Embryonic facial prominence (tissue), 1 donor: ENCODE measurements at regions not wholly inside any gene's neighbourhood (a gene's known extent, or its start where the extent isn't known, plus 50 kb on each side); places are given as distances from the start of the nearest gene placed in this dataset.

ENCODE experiments used
- DNase-seq: peaks from one replicate; pipeline ENCODE4 v3.0.0-alpha.2; 2016; ENCODE audit errors: extremely low spot score

DNA sequence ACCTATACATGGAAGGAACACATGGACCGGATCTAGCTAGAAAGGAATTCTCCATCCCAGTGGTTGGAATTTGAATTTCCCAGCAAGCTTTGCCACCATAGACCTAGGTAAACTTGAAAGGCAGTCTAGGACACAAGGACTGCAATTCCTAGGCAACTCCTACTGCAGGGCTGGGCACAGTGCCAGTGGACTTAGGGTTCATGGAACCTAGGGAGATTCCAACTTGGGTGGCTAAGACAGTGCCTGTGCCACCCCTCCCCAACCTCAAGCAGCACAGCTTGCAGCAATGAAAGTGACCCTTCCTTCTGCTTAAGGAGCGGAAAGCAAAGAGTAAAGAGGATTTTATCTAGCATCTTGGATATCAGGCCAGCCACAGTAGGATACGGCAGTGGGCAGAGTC is 663.3 kb downstream of the ELAVL2 start:
- no peak for DNase-seq

DNA sequence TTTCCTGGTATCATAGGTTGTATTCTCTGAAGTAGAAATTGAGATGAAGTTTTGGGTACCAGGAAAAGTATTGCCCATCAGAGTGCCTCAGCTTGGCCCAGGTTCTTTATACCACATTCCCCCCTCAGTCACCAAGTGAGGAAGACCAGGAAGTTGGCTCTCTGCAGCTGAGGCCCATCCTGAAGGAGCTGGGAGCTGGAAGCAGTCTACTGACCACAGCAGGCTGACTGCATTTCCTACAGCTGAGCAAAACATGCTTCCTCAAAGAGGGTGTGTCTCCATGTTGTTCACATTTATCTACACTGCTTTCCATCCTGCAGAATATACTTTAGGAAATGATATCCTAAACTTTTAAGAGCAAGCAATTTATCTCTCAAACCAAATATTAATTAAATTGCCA is 654.6 kb downstream of the ELAVL2 start:
- DNase-seq: no peak

DNA sequence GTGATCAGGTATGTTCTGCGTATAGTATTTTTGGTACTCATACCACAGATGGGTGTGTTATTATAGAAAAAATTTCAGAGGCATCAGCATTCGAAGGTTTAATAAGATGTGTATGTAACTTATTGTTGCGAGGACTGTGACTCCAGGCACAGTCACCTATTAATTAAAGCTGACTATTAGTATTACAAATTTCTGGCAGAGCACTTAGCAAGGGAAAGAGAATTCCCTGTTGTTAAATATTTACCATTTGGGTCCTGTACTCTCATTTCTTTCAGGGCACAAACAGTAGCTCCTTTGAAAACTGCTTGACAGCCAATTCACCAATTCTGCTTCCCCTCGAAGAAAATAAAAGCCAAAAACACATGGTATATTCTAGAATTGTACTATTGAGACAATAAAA is 653.8 kb downstream of the ELAVL2 start:
- no peak for DNase-seq

DNA sequence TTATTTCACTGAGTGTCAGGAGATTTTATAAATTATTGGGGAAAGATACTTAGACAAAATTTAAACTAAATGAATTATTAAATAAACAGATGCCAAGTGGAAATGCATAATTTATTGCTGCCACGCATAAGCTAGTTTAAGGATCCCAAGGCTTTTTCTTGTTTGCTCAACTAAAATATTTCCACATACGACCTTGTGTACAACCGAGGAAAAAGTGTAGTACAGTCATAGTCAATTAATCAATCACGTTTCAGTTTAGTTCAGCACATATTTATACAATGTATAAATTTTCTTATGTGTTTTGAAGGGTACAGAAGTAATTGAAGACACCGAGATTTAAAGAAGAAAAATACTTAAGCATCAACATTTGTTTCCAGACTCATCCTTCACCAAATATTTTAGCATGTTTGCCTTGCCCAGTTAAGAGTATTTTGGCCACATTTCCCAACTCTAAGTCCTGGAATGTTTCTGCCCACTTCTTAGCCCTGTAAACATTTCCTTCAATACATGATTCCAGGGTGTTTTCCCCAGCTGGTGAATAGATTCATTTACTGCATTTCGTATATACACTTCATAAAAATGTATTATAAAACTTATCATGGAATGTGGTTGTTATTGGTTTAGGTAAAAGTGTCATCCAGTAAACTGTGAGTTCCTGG is 652.9 kb downstream of the ELAVL2 start:
- DNase-seq: no peak

DNA sequence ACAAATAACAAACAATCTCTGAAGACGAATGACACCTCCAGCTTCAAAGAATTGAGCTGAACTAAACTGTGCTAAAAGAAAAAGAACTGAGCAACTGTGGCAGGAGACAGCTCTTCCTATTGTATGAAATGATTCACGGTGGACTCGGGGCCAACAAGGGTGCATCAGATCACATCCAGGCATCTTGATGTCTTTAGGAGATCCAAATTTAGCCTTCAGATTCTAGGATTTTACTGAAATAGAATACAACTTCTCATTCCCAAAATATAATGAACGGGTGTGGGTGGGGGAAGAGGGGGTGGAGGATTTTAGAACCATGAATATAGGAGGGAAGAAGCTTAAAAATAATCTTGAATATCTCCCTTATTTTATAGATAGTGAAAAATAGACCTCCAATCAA is 631.8 kb downstream of the ELAVL2 start:
- no peak for DNase-seq

DNA sequence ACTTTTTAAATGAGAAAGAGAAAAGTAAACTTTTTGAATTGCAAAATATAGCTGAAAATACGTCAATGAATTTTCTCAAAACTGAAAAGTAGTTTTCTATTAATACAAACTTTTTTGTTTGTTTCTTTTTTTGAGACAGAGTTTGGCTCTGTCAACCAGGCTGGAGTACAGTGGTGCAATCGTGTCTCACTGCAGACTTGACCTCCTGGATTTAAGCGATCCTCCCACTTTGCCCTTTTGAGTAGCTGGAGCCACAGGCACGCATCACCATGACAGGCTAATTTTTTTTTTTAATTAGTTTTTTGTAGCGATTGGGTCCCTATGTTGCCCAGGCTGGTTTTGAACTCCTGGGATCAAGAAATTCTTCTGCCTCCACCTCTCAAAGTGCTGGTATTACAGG is 610.4 kb downstream of the ELAVL2 start:
- no peak for DNase-seq

DNA sequence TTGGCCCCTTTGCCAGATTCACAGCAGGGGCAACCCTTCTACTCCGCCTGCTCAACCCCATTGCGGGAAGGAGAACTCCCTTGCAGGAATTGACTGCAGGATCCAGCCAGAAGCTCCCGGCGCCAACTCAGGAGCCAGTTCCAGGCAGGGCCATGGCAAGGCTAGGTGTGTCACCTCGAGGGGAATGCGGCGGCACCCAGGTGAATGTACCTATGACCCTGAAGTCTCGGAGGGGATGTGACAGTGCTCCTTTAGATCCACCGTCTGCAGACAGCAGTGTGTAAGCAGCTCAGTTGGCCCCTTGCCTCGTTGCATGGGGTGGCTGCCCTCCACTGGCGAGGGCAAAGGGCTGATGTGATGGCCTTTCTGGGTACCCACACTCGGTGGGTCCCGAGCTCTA is 606.6 kb downstream of the ELAVL2 start:
- DNase-seq: no peak

DNA sequence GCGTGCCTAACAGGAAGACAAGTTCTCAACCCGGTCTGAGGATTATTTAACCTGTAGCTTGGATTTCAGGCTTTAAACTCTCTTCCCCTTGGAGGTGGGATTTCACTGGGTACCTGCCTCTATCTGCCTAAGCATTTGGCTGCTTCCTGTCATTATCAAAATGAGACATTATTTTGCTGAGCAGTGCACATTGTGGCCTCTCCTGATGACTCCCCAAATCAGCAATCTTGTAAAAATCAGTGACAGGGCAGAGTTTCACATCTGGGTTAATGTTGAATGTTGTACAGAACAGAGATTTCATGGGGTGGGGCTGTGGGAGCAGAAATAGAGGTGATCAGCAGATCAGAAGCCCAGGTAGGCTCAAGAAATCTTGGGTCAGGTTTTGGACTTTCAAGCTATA is 605.9 kb downstream of the ELAVL2 start:
- no peak for DNase-seq

DNA sequence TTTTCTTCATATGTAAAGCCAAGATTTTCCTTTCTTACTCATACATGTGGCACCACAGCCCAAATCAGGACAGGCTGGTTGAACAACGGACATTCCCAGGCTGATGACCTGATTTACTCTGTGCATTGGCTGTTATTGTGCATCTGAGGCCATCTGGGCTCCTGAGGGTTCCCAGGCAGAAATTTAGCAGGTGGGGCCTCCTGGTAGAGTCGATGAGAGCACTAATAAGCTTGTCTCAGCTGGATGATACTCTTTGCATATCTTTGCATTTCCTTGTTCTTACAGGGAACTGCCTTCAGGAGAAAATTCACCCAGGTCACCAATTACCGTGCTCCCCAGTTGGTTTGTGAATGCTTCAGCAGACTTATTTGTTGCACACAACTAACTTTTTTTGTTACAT is 605.1 kb downstream of the ELAVL2 start:
- DNase-seq: no peak

DNA sequence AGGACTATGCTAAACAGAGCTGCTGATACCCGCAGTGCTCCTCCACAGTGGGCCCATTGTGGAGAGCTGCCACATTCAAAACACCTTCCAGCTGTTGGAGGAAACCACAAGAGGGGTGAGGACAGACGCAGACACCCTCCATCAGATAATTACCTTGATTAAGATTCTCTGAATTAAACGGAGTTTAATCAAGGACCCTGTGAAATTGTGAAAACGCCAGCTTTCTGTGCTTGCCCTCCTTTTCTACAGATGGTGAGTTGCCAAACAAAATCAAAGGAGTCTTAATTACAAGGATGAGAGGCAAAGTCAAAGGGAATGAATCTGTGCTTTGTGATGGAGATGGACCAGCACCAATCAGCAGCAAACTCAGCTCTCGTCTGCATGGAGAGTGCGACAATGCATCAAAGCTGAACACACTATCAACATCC is 596.1 kb downstream of the ELAVL2 start:
- DNase-seq: no peak

DNA sequence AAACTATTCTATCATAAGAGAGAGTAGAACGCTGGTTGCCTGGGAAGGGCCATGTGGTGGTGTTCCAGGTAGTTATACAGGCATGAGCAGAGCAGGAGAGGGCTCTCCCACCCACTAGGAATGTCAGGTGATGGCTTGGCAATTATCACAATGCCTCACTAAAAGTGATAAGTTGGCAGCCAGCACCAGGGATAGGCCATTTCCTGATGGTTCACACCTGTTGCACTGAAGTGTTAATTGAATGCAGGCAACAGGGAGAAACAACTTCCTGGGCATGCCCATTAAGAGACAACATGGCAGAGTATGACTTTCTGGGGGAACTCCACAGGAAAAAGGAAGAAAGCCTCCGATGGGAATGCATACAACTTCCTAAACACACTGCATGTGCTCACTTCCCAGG is 593.2 kb downstream of the ELAVL2 start:
- DNase-seq: no peak

DNA sequence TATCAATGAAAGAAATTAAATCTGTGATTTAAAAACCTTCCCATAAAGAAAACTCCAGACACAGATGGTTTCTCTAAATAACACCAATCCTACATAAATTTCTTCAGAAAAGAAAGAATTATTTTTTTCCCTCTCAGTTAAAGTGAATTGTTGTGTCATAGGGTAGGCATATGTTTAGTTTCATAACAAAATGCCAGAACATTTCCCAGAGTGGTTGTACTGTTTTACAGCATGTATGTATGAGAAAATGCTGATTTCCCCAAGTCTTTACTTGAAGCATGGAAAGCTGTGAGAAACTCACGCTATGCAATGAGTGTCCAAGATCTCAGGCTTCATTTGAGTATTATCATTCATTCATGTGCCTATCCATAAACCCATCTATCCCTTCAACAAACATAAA is 582.5 kb downstream of the ELAVL2 start:
- no peak for DNase-seq

DNA sequence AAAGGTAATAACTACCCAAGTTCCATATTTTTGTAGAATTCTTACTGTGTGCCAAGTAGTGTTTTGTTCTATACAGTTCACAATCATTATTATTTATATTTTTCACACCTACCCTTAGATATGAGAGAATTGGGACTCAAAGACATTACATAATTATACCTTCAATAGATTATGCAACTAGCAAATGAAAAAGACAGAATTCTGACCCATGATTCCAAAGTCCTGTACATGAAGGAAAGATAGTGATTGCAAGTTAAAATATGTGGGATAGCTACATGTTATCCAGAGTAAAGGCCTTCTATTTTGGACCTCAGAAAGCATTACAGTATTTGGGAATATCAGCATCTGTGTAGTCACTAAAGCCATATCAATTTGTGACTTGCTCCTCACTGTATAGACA is 581.0 kb downstream of the ELAVL2 start:
- DNase-seq: no peak

DNA sequence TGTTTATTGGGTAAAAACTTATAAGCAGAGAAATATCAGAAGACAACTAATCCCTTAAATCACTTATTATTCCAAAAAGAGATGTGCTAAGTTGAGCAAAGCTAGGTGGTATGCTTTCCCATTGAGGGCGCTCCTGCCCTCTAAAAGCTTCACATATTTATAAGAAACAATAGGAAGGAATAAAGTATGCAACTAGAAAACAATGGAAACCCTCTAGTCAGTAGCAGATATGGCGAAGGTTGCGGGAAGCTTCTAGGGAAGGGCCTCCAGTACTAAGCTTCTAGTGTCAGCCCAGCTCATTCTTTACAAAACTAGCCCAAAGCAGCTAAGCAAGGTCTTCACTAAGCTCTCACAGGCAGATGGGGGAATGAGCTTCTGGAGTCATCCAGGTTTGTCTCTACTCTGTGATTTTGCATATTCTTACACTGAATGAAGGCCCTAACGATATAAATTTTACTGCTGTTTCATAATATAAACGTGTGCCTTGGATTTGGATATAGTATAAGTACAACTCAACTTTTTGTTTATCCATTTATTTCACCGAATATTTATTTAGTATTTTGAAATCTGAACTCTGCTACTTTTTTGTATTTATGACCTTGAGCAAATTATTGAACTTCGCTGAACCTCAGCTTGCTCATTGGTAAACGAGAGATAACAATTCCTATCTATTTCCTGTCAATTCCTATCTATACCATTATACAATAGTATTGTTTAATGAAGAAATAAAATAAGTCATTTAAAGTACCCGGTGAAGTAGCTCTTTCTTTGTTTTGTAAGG is 571.4 kb downstream of the ELAVL2 start:
- no peak for DNase-seq

DNA sequence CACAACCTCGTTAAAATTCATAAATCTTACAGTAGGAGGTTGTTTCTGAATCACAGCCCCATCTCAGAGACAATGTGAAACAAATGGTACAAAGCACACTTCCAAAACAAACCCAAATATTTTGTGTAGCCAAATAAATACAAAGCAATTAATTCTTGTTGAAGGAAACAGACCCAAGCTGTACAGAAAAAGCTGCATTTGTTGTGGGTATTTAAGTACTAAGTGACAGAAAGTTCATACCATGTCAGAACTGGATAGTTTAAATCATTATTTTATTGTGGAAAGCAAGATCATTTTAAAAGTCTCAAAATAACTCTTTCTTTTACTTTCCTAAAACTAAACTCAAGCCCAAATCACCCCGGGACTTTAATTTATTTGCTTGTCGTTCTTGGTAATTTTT is 570.7 kb downstream of the ELAVL2 start:
- DNase-seq: no peak

DNA sequence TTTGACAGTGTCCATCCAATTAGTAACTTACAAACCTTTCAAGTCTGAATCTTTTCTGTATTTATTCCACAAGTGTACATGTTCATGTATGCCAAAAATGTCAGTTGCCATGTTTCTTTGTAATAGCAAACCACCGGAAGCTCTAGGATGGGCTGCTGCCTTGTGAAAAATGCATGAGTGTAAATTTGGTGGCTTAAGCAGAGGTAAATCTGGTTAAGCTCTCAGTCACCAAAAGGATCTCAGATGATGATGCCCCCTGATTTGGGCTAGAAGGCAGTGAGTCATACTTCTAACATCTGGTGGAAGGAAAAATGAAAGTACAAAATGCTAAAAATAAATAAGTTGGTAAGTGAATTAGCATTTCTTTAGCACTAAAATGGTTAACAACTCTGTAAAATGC is 567.5 kb downstream of the ELAVL2 start:
- DNase-seq: no peak

DNA sequence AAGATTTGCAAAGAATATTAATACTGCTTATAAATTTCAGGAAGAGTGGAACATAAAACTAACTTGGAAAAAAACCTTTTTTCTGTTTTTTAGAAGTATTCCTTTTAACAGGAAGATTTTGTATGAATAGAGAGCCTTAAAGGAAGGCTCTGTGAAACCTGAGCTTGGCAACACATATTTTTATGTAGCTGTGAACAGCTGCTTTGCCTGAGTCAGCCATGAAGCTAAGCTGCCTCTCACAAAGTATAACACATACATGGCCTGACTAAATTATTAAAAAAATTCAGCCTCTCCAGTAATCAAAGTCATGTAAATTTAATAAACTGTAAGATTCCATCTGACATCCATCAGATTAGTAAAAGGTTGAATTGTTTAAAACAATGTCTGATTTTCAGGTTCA is 547.5 kb downstream of the ELAVL2 start:
- no peak for DNase-seq

DNA sequence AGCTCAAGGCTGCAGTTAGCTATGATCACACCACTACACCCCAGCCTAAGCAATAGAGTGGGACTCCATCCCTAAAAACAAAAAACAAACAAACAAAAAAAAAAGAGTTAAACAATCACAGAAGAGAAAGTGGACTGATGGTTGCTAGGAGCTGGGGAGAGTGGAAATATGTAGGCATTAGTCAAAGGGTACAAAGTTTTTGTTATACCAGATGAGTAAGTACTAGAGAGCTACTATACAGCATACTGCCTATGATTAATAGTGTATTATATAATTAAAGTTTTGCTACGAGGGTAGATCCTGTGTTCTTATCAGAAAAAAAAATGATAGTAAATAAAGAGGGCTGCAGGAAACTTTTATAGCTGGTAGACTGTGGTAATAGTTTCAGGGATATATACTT is 538.6 kb downstream of the ELAVL2 start:
- no peak for DNase-seq

DNA sequence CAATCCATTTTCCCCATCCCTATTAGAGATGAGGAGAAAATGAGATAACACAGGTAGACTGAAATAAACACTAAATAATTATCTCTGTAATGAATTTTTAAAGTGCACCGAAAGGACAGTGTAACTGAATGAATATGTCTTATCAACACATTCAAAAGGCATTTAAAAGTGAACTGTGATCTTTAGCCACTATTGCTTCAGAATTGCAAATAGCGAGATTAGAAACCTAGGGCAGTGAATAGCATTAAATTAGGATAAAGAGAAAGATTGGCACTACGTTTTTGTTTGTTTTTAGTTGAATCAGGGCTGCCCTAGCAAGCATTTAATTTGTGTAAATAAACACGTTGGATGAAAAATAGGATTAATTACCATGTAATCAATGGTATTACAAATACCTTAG is 537.5 kb downstream of the ELAVL2 start:
- DNase-seq: no peak

DNA sequence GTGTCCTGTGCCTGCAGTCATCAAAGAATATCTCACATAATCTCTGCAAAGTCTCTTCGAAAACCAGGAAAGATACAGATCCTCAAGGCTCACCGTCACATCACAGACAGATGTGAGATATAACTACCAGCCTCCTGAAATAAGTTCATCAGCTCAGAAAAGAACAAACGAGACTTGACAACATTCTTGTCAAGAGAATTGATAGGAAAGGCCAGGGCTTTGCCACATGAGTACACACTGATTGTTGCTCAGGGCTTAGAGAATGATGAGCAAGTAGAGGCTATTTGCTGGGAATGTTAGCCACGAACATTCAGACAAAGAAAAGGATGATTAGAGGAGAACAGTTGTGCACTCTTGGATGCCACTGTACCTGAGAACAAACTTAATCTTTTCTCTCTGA is 535.1 kb downstream of the ELAVL2 start:
- no peak for DNase-seq

DNA sequence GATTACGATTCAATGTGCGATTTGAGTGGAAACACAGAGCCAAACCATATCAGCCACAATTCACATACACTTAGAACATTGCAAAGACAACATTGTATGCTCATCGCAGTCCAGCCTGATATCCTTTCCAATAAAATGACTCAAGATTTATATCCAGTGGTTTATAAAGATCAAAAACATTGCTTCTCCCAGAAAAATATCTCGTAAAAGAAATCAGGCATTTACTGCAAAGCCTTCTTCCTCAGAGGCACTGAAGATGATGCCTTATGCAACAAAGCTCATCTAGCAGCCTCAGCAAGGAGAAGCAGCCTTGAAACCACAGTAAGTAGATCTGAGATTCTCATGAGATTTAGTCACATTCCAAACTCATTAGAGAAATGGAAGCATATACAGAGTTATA is 523.8 kb downstream of the ELAVL2 start:
- no peak for DNase-seq

DNA sequence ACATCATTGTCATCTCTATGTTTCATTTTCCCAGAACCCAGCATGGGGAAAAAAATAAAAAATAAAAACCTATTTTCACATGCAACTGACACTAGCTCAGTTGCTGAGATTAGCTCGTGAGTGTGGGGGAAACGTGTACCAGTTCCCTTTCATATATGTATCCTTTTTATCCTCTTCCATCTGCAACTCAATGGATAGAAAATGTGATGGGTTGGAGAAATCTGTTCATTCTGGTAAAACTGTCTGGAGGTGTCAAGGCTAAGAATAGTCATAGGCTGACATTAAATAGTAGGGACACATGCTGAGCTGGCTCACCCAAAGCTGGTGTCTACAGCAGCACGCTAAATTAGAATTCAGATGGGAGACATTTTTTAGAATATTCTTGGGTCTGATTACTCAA is 519.3 kb downstream of the ELAVL2 start:
- no peak for DNase-seq

DNA sequence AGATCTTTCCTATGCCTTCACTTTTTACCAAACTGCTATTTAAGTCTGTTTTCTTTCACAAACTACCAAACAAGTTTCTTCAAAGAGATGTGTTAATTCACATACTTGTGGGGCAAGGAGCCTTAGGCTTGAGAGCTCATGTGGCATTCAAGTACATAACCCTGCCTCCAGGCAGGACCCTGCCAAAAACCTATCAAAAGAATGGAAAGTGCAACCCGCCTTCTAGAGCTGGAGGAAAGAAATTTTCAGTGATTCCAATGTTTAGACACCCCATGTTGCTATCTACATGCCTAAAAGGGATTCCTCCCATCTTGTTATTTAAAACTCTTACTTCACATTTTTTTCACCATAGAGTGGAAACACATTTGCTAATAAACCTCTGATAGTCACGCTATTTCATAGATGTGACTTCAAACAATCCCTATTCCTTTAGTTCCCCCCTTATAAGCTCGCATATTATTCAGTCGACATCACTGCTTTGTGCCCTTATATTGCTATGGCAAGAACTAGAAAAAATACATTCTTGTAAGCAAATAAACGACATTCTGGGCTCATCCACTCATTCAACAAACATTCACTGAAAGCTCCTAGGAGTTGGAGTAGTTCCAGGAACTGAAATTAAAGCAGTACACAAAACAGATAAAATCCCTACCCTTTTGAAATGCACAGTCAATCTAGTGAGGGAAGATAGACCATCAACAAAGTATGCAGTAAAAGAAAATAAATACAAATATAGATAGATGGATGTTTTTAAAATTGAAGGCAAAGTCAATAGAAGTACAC is 518.1 kb downstream of the ELAVL2 start:
- DNase-seq: no peak
